Liver (tissue), 7 donors: ENCODE measurements at regions not wholly inside any gene's neighbourhood (a gene's known extent, or its start where the extent isn't known, plus 50 kb on each side); places are given as distances from the start of the nearest gene placed in this dataset.

Experiments
- DNase-seq: peaks from one replicate; pipeline ENCODE4 v3.0.0-alpha.2; 2017; ENCODE audit warnings: low spot score
- H3K27ac ChIP-seq, 2 donors: one replicate each; pipeline ENCODE4 v1.7.0; 2013; ENCODE audit warnings: inconsistent platforms in 2 of 2, low read length in 2 of 2, control low read depth in 1 of 2, low read depth in 1 of 2, mild to moderate bottlenecking in 1 of 2
- H3K27me3 ChIP-seq, 4 donors: one replicate each; pipeline versions ENCODE4 v1.6.1 to v1.7.0; 2013; ENCODE audit warnings: low read length in 3 of 4, inconsistent platforms in 1 of 4, mild to moderate bottlenecking in 1 of 4, moderate library complexity in 1 of 4; ENCODE audit not compliant: control insufficient read depth in 4 of 4, insufficient read depth in 4 of 4
- H3K36me3 ChIP-seq, 4 donors: one replicate each; pipeline versions ENCODE4 v1.6.1 to v1.7.0; 2013; ENCODE audit warnings: low read length in 3 of 4, mild to moderate bottlenecking in 3 of 4, low read depth in 1 of 4, moderate library complexity in 1 of 4; ENCODE audit not compliant: control insufficient read depth in 4 of 4, insufficient read depth in 3 of 4
- H3K4me1 ChIP-seq, 4 donors: one replicate each; pipeline versions ENCODE4 v1.6.1 to v1.7.0; 2013; ENCODE audit warnings: low read length in 3 of 4, mild to moderate bottlenecking in 3 of 4, moderate library complexity in 1 of 4; ENCODE audit not compliant: control insufficient read depth in 4 of 4, insufficient read depth in 4 of 4
- H3K4me3 ChIP-seq, 3 donors: one replicate each; pipeline versions ENCODE4 v1.6.1 to v1.7.0; 2013; ENCODE audit warnings: low read length in 3 of 3, control low read depth in 1 of 3, low read depth in 1 of 3, mild to moderate bottlenecking in 1 of 3
- H3K9ac ChIP-seq, 2 donors: one replicate each; pipeline ENCODE4 v1.7.0; 2013; ENCODE audit warnings: low read length in 2 of 2, mild to moderate bottlenecking in 2 of 2, moderate library complexity in 2 of 2, control low read depth in 1 of 2, low read depth in 1 of 2
- H3K9me3 ChIP-seq, 4 donors: one replicate each; pipeline versions ENCODE4 v1.6.1 to v1.7.0; 2013; ENCODE audit warnings: low read length in 3 of 4; ENCODE audit not compliant: control insufficient read depth in 4 of 4
- CTCF ChIP-seq: fragments of 150-350 bp; IDR thresholded peaks from 2 replicates; pipeline ENCODE4 v1.5.1; 2017; ENCODE audit warnings: improper control_type of control experiment, low read depth, low read length; ENCODE audit not compliant: missing input control
- EGR1 ChIP-seq, 2 donors: IDR thresholded peaks; 2 replicates each; pipeline ENCODE4 v1.6.1; 2016 to 2018; ENCODE audit warnings: antibody characterized with exemption in 2 of 2, low read depth in 2 of 2
- FOXA1 ChIP-seq: IDR thresholded peaks from 2 replicates; pipeline ENCODE4 v1.6.1; 2016; ENCODE audit warnings: antibody characterized with exemption
- FOXA2 ChIP-seq: IDR thresholded peaks from 2 replicates; pipeline ENCODE4 v1.6.1; 2016; ENCODE audit warnings: antibody characterized with exemption
- GABPA ChIP-seq, 2 donors: IDR thresholded peaks in 1 of 2; conservative IDR thresholded peaks in 1 of 2; 2 replicates each; pipeline ENCODE4 v1.6.1; 2016; ENCODE audit warnings: antibody characterized with exemption in 2 of 2, mild to moderate bottlenecking in 1 of 2, moderate library complexity in 1 of 2
- HNF4A ChIP-seq, 2 donors: conservative IDR thresholded peaks; 2 replicates each; pipeline ENCODE4 v1.6.1; 2016; ENCODE audit warnings: antibody characterized with exemption in 2 of 2, mild to moderate bottlenecking in 2 of 2
- HNF4G ChIP-seq: IDR thresholded peaks from 2 replicates; pipeline ENCODE4 v1.6.1; 2016; ENCODE audit warnings: antibody characterized with exemption
- JUND ChIP-seq, 2 donors: IDR thresholded peaks; 2 replicates each; pipeline ENCODE4 v1.6.1; 2016; ENCODE audit warnings: antibody characterized with exemption in 2 of 2
- MAX ChIP-seq: IDR thresholded peaks from 2 replicates; pipeline ENCODE4 v1.6.1; 2016; ENCODE audit warnings: antibody characterized with exemption
- NR2F2 ChIP-seq: IDR thresholded peaks from 2 replicates; pipeline ENCODE4 v1.6.1; 2016; ENCODE audit warnings: antibody characterized with exemption
- RAD21 ChIP-seq, 2 donors: IDR thresholded peaks; 2 replicates each; pipeline ENCODE4 v1.6.1; 2016; ENCODE audit warnings: antibody characterized with exemption in 2 of 2, mild to moderate bottlenecking in 2 of 2
- RXRA ChIP-seq, 2 donors: IDR thresholded peaks; 2 replicates each; pipeline ENCODE4 v1.6.1; 2017 to 2018; ENCODE audit warnings: antibody characterized with exemption in 2 of 2, mild to moderate bottlenecking in 1 of 2
- SP1 ChIP-seq: IDR thresholded peaks from 2 replicates; pipeline ENCODE4 v1.6.1; 2018; ENCODE audit warnings: antibody characterized with exemption, mild to moderate bottlenecking
- TAF1 ChIP-seq: conservative IDR thresholded peaks from 2 replicates; pipeline ENCODE4 v1.6.1; 2016; ENCODE audit warnings: antibody characterized with exemption, mild to moderate bottlenecking
- YY1 ChIP-seq: IDR thresholded peaks from 2 replicates; pipeline ENCODE4 v1.6.1; 2016; ENCODE audit warnings: antibody characterized with exemption, mild to moderate bottlenecking
- ZBTB33 ChIP-seq: IDR thresholded peaks from 2 replicates; pipeline ENCODE4 v1.6.1; 2016; ENCODE audit warnings: antibody characterized with exemption
- TF ChIP-seq, protein P1 (sequence below): IDR thresholded peaks from 2 replicates; pipeline ENCODE4 v1.6.1; 2016; ENCODE audit warnings: antibody characterized with exemption
- TF ChIP-seq, protein P2 (sequence below): IDR thresholded peaks from 2 replicates; pipeline ENCODE4 v1.6.1; 2016; ENCODE audit warnings: antibody characterized with exemption, mild to moderate bottlenecking
- donor health status: healthy.
- donor health status: healthy.
- donor health status: healthy.
- donor health status: healthy.

GRCh38 chr9:31185831-31186230 lies 1198.6 kb upstream of the ACO1 start:
- no peak for TF ChIP-seq SP1
- TF ChIP-seq ZBTB33: no peak
- no peak for TF ChIP-seq YY1
- TF ChIP-seq TAF1: no peak
- TF ChIP-seq JUND (IDR thresholded peaks at IDR 0.05): no peak
- no peak for TF ChIP-seq HNF4A (conservative IDR thresholded peaks at IDR 0.05)
- no peak for TF ChIP-seq MAX
- no peak for TF ChIP-seq FOXA2
- TF ChIP-seq, protein P1, sequence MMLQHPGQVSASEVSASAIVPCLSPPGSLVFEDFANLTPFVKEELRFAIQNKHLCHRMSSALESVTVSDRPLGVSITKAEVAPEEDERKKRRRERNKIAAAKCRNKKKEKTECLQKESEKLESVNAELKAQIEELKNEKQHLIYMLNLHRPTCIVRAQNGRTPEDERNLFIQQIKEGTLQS: no peak
- no peak for TF ChIP-seq GABPA (IDR thresholded peaks at IDR 0.05 in 1 of 2, conservative IDR thresholded peaks at IDR 0.05 in 1 of 2)
- TF ChIP-seq HNF4G: no peak
- no peak for TF ChIP-seq EGR1 (IDR thresholded peaks at IDR 0.05; ENCODE audit: low read depth in 2 of 2)
- no peak for TF ChIP-seq RXRA (IDR thresholded peaks at IDR 0.05)
- TF ChIP-seq, protein P2, sequence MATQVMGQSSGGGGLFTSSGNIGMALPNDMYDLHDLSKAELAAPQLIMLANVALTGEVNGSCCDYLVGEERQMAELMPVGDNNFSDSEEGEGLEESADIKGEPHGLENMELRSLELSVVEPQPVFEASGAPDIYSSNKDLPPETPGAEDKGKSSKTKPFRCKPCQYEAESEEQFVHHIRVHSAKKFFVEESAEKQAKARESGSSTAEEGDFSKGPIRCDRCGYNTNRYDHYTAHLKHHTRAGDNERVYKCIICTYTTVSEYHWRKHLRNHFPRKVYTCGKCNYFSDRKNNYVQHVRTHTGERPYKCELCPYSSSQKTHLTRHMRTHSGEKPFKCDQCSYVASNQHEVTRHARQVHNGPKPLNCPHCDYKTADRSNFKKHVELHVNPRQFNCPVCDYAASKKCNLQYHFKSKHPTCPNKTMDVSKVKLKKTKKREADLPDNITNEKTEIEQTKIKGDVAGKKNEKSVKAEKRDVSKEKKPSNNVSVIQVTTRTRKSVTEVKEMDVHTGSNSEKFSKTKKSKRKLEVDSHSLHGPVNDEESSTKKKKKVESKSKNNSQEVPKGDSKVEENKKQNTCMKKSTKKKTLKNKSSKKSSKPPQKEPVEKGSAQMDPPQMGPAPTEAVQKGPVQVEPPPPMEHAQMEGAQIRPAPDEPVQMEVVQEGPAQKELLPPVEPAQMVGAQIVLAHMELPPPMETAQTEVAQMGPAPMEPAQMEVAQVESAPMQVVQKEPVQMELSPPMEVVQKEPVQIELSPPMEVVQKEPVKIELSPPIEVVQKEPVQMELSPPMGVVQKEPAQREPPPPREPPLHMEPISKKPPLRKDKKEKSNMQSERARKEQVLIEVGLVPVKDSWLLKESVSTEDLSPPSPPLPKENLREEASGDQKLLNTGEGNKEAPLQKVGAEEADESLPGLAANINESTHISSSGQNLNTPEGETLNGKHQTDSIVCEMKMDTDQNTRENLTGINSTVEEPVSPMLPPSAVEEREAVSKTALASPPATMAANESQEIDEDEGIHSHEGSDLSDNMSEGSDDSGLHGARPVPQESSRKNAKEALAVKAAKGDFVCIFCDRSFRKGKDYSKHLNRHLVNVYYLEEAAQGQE: no peak
- TF ChIP-seq FOXA1: no peak
- TF ChIP-seq NR2F2: no peak
- TF ChIP-seq CTCF: no peak
- TF ChIP-seq RAD21 (IDR thresholded peaks at IDR 0.05): no peak
- DNase-seq: no peak
- Histone ChIP-seq H3K27ac (no peak overlapping the region), H3K36me3 (no peaks in the 10 kb centered on the region), H3K27me3 (no peaks in the 10 kb centered on the region), H3K4me3 (no peak overlapping the region), H3K9ac (no peak overlapping the region), H3K4me1 (no peaks in the 10 kb centered on the region), H3K9me3 (no peaks in the 10 kb centered on the region)
